GM12878 (cell line): ENCODE measurements at regions not wholly inside any gene's neighbourhood (a gene's known extent, or its start where the extent isn't known, plus 50 kb on each side); places are given as distances from the start of the nearest gene placed in this dataset.

Source experiments
- BRCA1 ChIP-seq: IDR thresholded peaks from 2 replicates; pipeline ENCODE4 v1.6.1; 2011; ENCODE audit warnings: low read depth, low read length, improper control_type of control experiment
- CBX3 ChIP-seq: fragments of 200-600 bp; sonication (generic); IDR thresholded peaks from 2 replicates; pipeline ENCODE4 v1.6.1; 2016; ENCODE audit warnings: low read depth, borderline replicate concordance
- CHD4 ChIP-seq: fragments of 200-600 bp; sonication (generic); IDR thresholded peaks from 2 replicates; pipeline ENCODE4 v1.6.1; 2016; ENCODE audit warnings: mild to moderate bottlenecking
- CREM ChIP-seq: IDR thresholded peaks from 2 replicates; pipeline ENCODE4 v1.6.1; 2014; ENCODE audit warnings: antibody characterized with exemption, low read depth
- EED ChIP-seq: sonication (generic); IDR thresholded peaks from 2 replicates; pipeline ENCODE4 v1.6.1; 2016; ENCODE audit warnings: antibody characterized with exemption, low read depth
- FOS ChIP-seq: IDR thresholded peaks from 3 replicates; pipeline ENCODE4 v1.6.1; 2011; ENCODE audit warnings: borderline replicate concordance; ENCODE audit not compliant: insufficient read length; ENCODE audit errors: extremely low read depth
- FOXK2 ChIP-seq: fragments of 450-650 bp; IDR thresholded peaks from 2 replicates; pipeline ENCODE4 v1.6.1; 2017; ENCODE audit warnings: mild to moderate bottlenecking, moderate library complexity
- FOXM1 ChIP-seq: IDR thresholded peaks from 2 replicates; pipeline ENCODE4 v1.6.1; 2012; ENCODE audit warnings: low read depth, mild to moderate bottlenecking, inconsistent platforms, low read length, moderate library complexity
- GABPA ChIP-seq: IDR thresholded peaks from 2 replicates; pipeline ENCODE4 v1.6.1; 2014; ENCODE audit warnings: antibody characterized with exemption, low read depth, mild to moderate bottlenecking, inconsistent platforms
- MXI1 ChIP-seq: fragments of 150-350 bp; IDR thresholded peaks from 2 replicates; pipeline ENCODE4 v1.6.1; 2011; ENCODE audit warnings: low read depth, mild to moderate bottlenecking, inconsistent platforms, low read length, improper control_type of control experiment
- NR2C1 ChIP-seq: fragments of 450-650 bp; IDR thresholded peaks from 2 replicates; pipeline ENCODE4 v1.6.1; 2017; ENCODE audit warnings: antibody characterized with exemption, mild to moderate bottlenecking, moderate library complexity
- PAX8 ChIP-seq: fragments of 450-650 bp; IDR thresholded peaks from 2 replicates; pipeline ENCODE4 v1.6.1; 2017; ENCODE audit warnings: mild to moderate bottlenecking, moderate library complexity
- POLR2AphosphoS5 ChIP-seq: IDR thresholded peaks from 2 replicates; pipeline ENCODE4 v1.6.1; 2011; ENCODE audit warnings: mild to moderate bottlenecking, low read length, inconsistent platforms
- RAD51 ChIP-seq: fragments of 450-650 bp; IDR thresholded peaks from 2 replicates; pipeline ENCODE4 v1.6.1; 2016; ENCODE audit warnings: moderate library complexity, mild to moderate bottlenecking, inconsistent platforms
- RELA ChIP-seq: fragments of 450-650 bp; IDR thresholded peaks from 2 replicates; pipeline ENCODE4 v1.8.0; 2014; ENCODE audit warnings: borderline replicate concordance; ENCODE audit not compliant: partially characterized antibody
- SMARCA5 ChIP-seq: fragments of 450-650 bp; IDR thresholded peaks from 2 replicates; pipeline ENCODE4 v1.6.1; 2017; ENCODE audit warnings: mild to moderate bottlenecking
- SRF ChIP-seq, 2 experiments: IDR thresholded peaks; 2 replicates each; pipeline ENCODE4 v1.6.1; 2011; ENCODE audit warnings: low read depth in 2 of 2, low read length in 2 of 2, mild to moderate bottlenecking in 1 of 2, moderate library complexity in 1 of 2
- TCF12 ChIP-seq: IDR thresholded peaks from 2 replicates; pipeline ENCODE4 v1.6.1; 2011; ENCODE audit warnings: low read depth, mild to moderate bottlenecking, low read length
- WRNIP1 ChIP-seq: IDR thresholded peaks from 2 replicates; pipeline ENCODE4 v1.6.1; 2011; ENCODE audit warnings: low read depth, low read length, improper control_type of control experiment, borderline replicate concordance
- YY1 ChIP-seq: IDR thresholded peaks from 2 replicates; pipeline ENCODE4 v1.6.1; 2011; ENCODE audit warnings: low read depth, mild to moderate bottlenecking, low read length
- ZNF274 ChIP-seq: IDR thresholded peaks from one replicate; pipeline ENCODE4 v1.8.0; 2011; ENCODE audit not compliant: insufficient read length, insufficient read depth
- ZNF622 ChIP-seq: fragments of 450-650 bp; IDR thresholded peaks from 2 replicates; pipeline ENCODE4 v1.6.1; 2017; ENCODE audit warnings: mild to moderate bottlenecking, inconsistent platforms
- TF ChIP-seq, protein P1 (sequence below): fragments of 450-650 bp; IDR thresholded peaks from 2 replicates; pipeline ENCODE4 v1.6.1; 2018; ENCODE audit warnings: mild to moderate bottlenecking, low read depth, moderate library complexity; ENCODE audit not compliant: partially characterized antibody
- TF ChIP-seq, protein P2 (sequence below): IDR thresholded peaks from 2 replicates; pipeline ENCODE4 v1.6.1; 2012; ENCODE audit warnings: low read length, inconsistent platforms
- TF ChIP-seq, protein P3 (sequence below): fragments of 450-650 bp; IDR thresholded peaks from 2 replicates; pipeline ENCODE4 v1.6.1; 2017; ENCODE audit warnings: mild to moderate bottlenecking, low read depth, inconsistent platforms; ENCODE audit not compliant: poor library complexity, severe bottlenecking
- TF ChIP-seq, protein P4 (sequence below): IDR thresholded peaks from 2 replicates; pipeline ENCODE4 v1.6.1; 2011; ENCODE audit warnings: low read depth, low read length, improper control_type of control experiment, borderline replicate concordance
- TF ChIP-seq, protein P5 (sequence below): IDR thresholded peaks from 2 replicates; pipeline ENCODE4 v1.6.1; 2011; ENCODE audit warnings: low read depth, mild to moderate bottlenecking, low read length, moderate library complexity, borderline replicate concordance; ENCODE audit errors: extremely low read depth

DNA sequence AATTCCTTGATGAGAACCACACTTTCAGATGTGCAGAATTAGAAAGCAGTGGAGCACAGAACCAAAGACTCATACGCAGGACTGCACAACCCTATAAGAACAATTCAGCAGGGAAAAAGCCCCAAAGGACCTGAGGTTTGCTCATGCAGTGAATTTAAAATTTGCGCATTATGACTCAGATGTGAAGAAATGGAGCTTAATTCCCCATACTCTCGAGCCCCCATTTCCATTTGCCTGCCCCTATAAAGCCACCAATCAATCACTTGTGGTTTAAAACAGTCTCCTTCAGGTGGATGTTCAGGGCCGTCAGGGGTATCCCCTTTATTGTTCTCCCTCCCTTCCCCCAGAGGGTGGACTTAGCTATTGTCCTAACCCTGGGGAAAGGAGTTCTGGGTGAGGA, 221.2 kb downstream of the IGSF11 start (continued):
- TF ChIP-seq RAD51 (no peak), POLR2AphosphoS5 (no peak), SRF (IDR thresholded peaks at IDR 0.05; ENCODE audit: low read depth in 2 of 2, low read length in 2 of 2) (no peak), CHD4 (no peak), TCF12 (no peak), RELA (no peak), PAX8 (no peak), FOXK2 (no peak), BRCA1 (no peak), SMARCA5 (no peak), CREM (0 out of 2 replicates have a peak, but pooled peaks have one; percentile 7), NR2C1 (no peak), GABPA (no peak), FOS (no peak), FOXM1 (peak; percentile 59; the same call in 1 of the 2 replicates), CBX3 (no peak), YY1 (no peak), ZNF622 (no peak), MXI1 (no peak), WRNIP1 (no peak), ZNF274 (no peak), EED (peak; percentile 72; the same call in 1 of the 2 replicates)
- TF ChIP-seq, protein P1, sequence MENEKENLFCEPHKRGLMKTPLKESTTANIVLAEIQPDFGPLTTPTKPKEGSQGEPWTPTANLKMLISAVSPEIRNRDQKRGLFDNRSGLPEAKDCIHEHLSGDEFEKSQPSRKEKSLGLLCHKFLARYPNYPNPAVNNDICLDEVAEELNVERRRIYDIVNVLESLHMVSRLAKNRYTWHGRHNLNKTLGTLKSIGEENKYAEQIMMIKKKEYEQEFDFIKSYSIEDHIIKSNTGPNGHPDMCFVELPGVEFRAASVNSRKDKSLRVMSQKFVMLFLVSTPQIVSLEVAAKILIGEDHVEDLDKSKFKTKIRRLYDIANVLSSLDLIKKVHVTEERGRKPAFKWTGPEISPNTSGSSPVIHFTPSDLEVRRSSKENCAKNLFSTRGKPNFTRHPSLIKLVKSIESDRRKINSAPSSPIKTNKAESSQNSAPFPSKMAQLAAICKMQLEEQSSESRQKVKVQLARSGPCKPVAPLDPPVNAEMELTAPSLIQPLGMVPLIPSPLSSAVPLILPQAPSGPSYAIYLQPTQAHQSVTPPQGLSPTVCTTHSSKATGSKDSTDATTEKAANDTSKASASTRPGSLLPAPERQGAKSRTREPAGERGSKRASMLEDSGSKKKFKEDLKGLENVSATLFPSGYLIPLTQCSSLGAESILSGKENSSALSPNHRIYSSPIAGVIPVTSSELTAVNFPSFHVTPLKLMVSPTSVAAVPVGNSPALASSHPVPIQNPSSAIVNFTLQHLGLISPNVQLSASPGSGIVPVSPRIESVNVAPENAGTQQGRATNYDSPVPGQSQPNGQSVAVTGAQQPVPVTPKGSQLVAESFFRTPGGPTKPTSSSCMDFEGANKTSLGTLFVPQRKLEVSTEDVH: no peak
- TF ChIP-seq, protein P2, sequence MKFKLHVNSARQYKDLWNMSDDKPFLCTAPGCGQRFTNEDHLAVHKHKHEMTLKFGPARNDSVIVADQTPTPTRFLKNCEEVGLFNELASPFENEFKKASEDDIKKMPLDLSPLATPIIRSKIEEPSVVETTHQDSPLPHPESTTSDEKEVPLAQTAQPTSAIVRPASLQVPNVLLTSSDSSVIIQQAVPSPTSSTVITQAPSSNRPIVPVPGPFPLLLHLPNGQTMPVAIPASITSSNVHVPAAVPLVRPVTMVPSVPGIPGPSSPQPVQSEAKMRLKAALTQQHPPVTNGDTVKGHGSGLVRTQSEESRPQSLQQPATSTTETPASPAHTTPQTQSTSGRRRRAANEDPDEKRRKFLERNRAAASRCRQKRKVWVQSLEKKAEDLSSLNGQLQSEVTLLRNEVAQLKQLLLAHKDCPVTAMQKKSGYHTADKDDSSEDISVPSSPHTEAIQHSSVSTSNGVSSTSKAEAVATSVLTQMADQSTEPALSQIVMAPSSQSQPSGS: peak; percentile 54; the same call in 1 of the 2 replicates
- TF ChIP-seq, protein P3, sequence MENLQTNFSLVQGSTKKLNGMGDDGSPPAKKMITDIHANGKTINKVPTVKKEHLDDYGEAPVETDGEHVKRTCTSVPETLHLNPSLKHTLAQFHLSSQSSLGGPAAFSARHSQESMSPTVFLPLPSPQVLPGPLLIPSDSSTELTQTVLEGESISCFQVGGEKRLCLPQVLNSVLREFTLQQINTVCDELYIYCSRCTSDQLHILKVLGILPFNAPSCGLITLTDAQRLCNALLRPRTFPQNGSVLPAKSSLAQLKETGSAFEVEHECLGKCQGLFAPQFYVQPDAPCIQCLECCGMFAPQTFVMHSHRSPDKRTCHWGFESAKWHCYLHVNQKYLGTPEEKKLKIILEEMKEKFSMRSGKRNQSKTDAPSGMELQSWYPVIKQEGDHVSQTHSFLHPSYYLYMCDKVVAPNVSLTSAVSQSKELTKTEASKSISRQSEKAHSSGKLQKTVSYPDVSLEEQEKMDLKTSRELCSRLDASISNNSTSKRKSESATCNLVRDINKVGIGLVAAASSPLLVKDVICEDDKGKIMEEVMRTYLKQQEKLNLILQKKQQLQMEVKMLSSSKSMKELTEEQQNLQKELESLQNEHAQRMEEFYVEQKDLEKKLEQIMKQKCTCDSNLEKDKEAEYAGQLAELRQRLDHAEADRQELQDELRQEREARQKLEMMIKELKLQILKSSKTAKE: no peak
- TF ChIP-seq, protein P4, sequence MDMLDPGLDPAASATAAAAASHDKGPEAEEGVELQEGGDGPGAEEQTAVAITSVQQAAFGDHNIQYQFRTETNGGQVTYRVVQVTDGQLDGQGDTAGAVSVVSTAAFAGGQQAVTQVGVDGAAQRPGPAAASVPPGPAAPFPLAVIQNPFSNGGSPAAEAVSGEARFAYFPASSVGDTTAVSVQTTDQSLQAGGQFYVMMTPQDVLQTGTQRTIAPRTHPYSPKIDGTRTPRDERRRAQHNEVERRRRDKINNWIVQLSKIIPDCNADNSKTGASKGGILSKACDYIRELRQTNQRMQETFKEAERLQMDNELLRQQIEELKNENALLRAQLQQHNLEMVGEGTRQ: no peak
- TF ChIP-seq, protein P5, sequence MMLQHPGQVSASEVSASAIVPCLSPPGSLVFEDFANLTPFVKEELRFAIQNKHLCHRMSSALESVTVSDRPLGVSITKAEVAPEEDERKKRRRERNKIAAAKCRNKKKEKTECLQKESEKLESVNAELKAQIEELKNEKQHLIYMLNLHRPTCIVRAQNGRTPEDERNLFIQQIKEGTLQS: no peak
